Right atrium auricular region (tissue), 2 donors: ENCODE measurements at regions not wholly inside any gene's neighbourhood (a gene's known extent, or its start where the extent isn't known, plus 50 kb on each side); places are given as distances from the start of the nearest gene placed in this dataset.

Experiments used
- DNase-seq: peaks from one replicate; pipeline ENCODE4 v3.0.0-alpha.2; 2019; ENCODE audit warnings: low spot score
- H3K27ac ChIP-seq, 2 donors: fragments of 200-600 bp; sonication (generic); 1 replicate in 1 of 2; 2 replicates in 1 of 2; pipeline ENCODE4 v1.5.1; 2016 to 2019
- H3K27me3 ChIP-seq, 2 donors: fragments of 200-600 bp; sonication (generic); one replicate each; pipeline versions ENCODE4 v1.5.1 to v1.6.0; 2017 to 2019
- H3K36me3 ChIP-seq: fragments of 200-600 bp; sonication (generic); one replicate; pipeline ENCODE4 v1.5.1; 2016
- H3K4me1 ChIP-seq, 2 donors: fragments of 200-600 bp; sonication (generic); one replicate each; pipeline versions ENCODE4 v1.5.1 to v1.6.0; 2017 to 2019
- H3K4me3 ChIP-seq, 2 donors: fragments of 200-600 bp; sonication (generic); 1 replicate in 1 of 2; 2 replicates in 1 of 2; pipeline ENCODE4 v1.5.1; 2017 to 2019; ENCODE audit warnings: mild to moderate bottlenecking in 1 of 2, moderate library complexity in 1 of 2
- H3K9me3 ChIP-seq, 2 donors: fragments of 200-600 bp; sonication (generic); one replicate each; pipeline ENCODE4 v1.5.1; 2019
- TF ChIP-seq, protein P1 (sequence below), 2 donors: fragments of 200-600 bp; sonication (generic); IDR thresholded peaks; one replicate each; pipeline ENCODE4 v1.5.1; 2019; ENCODE audit warnings: antibody characterized with exemption in 2 of 2

DNA sequence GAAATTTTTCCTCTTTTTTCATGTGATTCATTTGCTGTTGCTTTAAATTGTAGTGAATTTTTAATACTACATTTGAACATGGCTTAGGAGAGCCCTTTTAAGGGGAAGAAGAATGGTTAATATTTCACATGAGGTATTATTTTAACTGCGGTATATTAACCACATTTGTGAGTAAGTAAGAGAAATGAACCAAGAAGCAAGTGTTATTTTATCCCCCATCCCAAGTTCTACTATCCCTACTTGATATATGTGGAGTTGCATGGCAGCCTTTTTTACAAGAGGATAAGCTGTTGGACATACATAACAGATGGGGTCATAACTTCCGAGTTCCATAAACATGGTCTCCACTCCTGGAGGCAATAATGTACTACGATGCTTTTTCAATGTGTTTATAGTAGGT lies 623.3 kb downstream of the LRFN5 start:
- no peak for DNase-seq
- Histone ChIP-seq H3K4me1 (no peaks in the 10 kb centered on the region), H3K27ac (no peak overlapping the region), H3K36me3 (no peaks in the 10 kb centered on the region), H3K27me3 (no peaks in the 10 kb centered on the region), H3K9me3 (no peaks in the 10 kb centered on the region), H3K4me3 (no peak overlapping the region)
- TF ChIP-seq, protein P1, sequence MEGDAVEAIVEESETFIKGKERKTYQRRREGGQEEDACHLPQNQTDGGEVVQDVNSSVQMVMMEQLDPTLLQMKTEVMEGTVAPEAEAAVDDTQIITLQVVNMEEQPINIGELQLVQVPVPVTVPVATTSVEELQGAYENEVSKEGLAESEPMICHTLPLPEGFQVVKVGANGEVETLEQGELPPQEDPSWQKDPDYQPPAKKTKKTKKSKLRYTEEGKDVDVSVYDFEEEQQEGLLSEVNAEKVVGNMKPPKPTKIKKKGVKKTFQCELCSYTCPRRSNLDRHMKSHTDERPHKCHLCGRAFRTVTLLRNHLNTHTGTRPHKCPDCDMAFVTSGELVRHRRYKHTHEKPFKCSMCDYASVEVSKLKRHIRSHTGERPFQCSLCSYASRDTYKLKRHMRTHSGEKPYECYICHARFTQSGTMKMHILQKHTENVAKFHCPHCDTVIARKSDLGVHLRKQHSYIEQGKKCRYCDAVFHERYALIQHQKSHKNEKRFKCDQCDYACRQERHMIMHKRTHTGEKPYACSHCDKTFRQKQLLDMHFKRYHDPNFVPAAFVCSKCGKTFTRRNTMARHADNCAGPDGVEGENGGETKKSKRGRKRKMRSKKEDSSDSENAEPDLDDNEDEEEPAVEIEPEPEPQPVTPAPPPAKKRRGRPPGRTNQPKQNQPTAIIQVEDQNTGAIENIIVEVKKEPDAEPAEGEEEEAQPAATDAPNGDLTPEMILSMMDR (IDR thresholded peaks at IDR 0.05), result no peak

DNA sequence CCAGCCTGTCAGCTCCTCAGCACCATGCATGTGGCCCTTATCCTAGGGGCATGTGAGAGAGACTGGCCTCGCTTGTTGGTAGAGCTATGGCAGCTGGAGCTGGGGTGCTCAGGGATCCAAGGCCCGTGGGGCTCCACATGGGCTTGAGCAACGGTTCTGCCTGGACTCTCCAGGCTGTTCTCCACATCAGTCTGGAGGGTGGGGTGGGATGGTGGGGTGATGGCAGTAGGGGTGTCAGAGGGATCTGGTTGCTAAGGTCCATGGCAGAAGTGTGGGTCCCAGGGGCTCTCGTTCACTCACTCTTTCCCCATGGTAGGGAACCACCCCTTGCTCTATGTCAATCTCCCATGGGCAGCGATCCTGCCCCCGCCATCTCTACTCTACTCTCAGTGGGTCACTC lies 622.6 kb downstream of the LRFN5 start:
- no peaks in the 10 kb centered on the region for H3K27me3 ChIP-seq
- no peak for DNase-seq
- H3K4me3 ChIP-seq, result no peak overlapping the region
- no peaks in the 10 kb centered on the region for H3K4me1 ChIP-seq
- H3K27ac ChIP-seq, result no peak overlapping the region
- H3K36me3 ChIP-seq, result no peaks in the 10 kb centered on the region
- H3K9me3 ChIP-seq, result no peaks in the 10 kb centered on the region
- TF ChIP-seq, protein P1 (IDR thresholded peaks at IDR 0.05), result no peak

GRCh38 chr14:42228611-42229010 lies 621.9 kb downstream of the LRFN5 start:
- TF ChIP-seq, protein P1 (IDR thresholded peaks at IDR 0.05), result no peak
- Histone ChIP-seq H3K27ac (no peak overlapping the region), H3K9me3 (no peaks in the 10 kb centered on the region), H3K4me3 (no peak overlapping the region), H3K27me3 (no peaks in the 10 kb centered on the region), H3K36me3 (no peaks in the 10 kb centered on the region), H3K4me1 (no peaks in the 10 kb centered on the region)
- no peak for DNase-seq

DNA sequence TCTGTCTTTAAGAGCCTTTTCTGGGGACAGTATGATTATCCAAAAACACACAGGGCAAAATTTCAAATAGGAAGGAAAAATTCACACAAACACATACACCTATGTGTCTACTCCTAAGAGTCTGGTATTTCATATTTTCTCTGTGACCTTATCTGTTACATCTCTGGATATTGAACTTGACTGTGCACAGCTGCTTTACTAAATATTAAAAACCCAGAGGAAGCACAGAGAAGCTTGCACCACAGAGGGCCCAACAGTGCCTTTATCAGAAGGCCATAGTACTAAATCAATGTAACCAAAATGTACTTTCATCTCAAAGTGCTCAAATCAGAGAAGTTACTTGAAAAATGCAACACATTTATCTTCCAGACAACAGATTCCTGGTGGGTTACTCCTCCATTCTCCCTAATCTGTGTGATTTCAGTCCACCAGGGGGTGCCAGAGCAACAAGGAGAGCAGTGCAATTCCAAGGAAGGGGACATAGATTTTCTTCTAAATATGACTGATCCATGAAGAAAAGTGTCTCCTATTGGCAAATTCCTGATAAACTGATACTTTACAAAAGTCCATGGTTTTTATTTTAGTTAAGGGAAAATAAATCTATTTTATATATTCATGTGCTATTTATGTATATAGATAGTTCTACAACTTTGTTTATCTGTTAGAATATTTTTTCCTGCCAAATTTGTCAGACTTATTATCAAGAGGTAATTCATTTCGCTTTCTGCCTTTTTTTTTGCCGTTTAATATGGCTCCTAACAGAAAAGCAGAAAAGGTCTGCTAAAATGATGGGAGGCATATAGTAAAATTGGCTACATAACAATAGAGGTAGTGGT lies 617.6 kb downstream of the LRFN5 start:
- H3K4me3 ChIP-seq, result no peak overlapping the region

DNA sequence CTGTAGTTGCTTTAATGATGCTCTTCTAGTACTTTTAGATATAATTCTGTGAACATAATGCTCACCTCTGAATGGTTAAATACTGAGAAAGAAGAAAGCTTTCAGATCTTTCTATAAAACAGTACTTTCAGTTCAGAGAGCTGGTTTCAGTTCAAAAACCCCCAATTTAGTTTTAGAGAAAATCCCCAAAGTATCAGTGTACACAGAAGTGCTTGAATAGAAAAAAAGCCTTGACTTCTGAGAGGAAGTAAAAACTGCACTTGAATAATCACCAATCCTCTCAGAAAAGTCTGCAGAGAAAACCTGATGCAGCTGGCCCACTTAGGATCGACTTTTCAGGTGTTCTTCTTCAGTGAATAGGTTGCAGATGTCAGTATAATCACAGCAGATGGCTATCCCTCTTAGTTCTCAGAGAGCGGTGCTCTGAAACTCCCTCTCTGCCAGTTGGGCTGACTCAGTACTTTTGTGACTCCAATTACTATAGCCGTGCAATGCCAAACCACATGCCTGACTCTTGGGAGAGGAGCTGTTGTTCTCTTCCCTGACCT lies 616.3 kb downstream of the LRFN5 start:
- Histone ChIP-seq H3K27ac (no peak overlapping the region), H3K4me1 (no peaks in the 10 kb centered on the region), H3K36me3 (no peaks in the 10 kb centered on the region), H3K4me3 (no peak overlapping the region), H3K9me3 (no peaks in the 10 kb centered on the region), H3K27me3 (no peaks in the 10 kb centered on the region)
- no peak for DNase-seq
- TF ChIP-seq, protein P1 (IDR thresholded peaks at IDR 0.05), result no peak

More for the DNA sequence above, 617.6 kb downstream of the LRFN5 start:
- DNase-seq, result peak; percentile 67
- Histone ChIP-seq H3K36me3 (no peaks in the 10 kb centered on the region), H3K27me3 (no peaks in the 10 kb centered on the region), H3K4me1 (no peaks in the 10 kb centered on the region), H3K9me3 (no peaks in the 10 kb centered on the region), H3K27ac (no peak overlapping the region)
- TF ChIP-seq, protein P1 (IDR thresholded peaks at IDR 0.05), result peak; percentile 30 to 77
